HG03103 (cell line): ENCODE measurements at regions not wholly inside any gene's neighbourhood (a gene's known extent, or its start where the extent isn't known, plus 50 kb on each side); places are given as distances from the start of the nearest gene placed in this dataset.
A peak's percentile ranks its signal among the peaks of the same experiment; 100 is the strongest.
"Not testable (repeated sequence)": the region's sequence is repeated elsewhere in the genome, so short reads cannot be mapped to it uniquely, and the experiment has no call there.

Experiments
- ATAC-seq: cut with Tn5 transposase; IDR thresholded peaks from one replicate; pipeline ENCODE4 v1.9.1; 2021; ENCODE audit warnings: low read depth; ENCODE audit not compliant: unreplicated experiment

DNA sequence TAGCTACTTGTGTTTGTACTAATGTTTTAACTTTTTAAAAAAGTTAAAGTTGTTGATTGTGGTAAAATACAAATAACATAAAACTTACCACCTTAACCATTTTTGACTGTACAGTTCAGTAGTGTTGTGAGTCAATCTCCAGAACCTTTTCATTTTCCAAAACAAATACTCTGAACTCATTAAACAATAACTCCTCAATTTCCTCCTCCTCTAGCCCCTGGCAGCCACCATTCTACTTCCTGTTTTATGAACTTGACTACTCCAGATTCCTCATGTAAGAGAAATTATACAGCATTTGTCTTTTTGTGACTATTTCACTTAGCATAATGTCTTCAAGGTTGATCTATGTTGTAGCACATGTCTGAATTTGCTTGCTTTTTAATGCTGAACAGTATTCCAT is 299.1 kb upstream of the AMIGO2 start:
- no peak for ATAC-seq

DNA sequence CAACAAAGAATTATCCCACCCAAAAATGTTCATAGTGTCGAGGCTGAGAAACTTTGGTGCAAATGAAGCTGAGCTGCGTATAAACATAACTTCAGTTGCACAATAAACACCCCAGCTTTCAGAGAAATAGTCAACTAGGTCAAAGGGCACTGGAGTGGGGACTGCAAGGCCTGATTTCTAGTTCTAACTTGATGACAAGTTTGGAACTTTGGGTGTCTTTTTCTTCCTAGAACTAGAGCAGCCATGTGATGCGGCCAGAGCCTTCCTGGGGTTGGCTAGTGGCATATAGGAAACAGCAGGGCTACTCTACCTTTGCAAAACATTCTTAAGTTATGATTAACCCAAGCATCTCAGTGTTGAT is 298.4 kb upstream of the AMIGO2 start:
- ATAC-seq, result no peak

DNA sequence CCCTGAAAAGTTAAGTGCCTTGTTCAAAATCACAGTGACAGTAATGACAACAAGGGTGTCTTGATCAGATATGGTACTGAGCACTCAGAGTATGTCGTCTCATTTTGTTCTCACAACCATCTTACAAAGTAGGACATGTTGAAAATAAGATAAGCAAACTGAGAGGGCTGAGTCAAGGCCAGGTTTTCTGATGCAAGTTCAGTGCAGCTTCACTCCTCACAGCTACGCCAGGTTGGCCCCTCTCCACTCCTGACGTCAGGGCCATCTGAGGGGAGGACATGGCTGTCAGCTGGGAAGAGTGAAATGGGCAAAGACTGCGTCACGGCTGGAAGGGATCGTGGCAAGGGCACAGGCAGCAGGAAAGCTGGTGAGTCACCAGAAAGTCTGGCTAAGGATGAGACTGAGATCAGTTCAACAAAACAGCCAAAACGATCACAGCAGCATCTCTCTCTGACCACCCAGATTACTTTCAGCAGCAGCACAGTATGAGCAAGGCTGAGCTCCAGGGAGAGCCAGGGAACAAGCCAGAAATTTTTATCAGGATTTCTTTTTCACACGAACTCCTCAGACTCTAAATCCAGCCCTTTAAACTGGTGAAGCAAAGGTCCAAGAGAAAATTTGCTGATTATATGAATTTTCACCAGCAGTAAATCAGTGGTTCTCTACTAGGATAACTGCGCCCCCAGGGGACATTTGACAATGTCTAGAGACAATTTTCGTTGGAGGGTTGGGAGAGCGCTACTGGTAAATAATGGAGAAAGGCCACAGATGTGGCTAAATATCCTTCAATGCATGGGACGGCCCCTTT is 297.9 kb upstream of the AMIGO2 start:
- no peak for ATAC-seq

DNA sequence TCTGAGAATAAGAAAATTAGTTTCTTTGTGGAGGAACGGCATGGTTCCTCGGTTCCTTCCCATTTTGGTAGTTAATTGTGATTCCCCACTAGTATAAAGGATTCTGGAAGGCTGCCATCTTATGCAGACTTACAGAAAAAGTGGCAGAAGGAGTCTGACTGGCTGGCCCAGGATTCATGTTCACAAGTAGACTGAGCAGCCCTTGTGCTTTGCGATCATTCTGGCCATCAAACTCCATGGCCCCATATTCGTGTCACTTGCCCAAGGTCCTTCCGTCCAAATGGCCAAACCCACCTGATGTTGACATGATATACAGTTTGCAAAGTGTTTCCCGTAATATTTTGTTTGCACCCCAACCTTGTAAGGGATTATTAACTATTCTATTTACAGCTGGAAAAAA is 297.2 kb upstream of the AMIGO2 start:
- no peak for ATAC-seq

DNA sequence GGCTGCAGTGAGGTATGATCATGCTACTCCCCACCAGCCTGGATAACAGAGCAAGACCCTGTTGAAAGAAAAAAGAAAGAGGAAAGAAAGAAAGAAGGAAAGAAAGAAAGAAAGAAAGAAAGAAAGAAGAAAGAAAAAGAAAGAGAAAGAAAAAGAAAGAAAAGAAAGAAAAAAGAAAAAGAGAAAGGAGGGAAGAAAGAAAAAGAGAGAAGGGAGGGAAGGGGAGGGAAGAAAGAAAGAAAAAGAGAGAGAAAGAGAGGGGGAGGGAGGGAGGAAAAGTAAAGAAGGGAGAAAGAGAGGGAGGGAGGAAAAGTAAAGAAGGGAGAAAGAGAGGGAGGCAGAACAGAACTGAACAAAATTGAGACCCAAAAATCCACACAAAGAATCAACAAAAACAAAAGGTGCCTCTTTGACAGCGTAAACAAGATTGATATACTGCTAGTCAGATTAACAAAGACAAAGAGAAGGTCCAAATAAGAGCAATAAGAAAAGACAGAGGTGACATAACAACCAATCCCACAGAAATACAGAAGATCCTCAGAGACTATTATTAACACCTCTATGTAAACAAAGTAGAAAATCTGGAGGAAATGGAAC is 293.9 kb upstream of the AMIGO2 start:
- no peak for ATAC-seq

DNA sequence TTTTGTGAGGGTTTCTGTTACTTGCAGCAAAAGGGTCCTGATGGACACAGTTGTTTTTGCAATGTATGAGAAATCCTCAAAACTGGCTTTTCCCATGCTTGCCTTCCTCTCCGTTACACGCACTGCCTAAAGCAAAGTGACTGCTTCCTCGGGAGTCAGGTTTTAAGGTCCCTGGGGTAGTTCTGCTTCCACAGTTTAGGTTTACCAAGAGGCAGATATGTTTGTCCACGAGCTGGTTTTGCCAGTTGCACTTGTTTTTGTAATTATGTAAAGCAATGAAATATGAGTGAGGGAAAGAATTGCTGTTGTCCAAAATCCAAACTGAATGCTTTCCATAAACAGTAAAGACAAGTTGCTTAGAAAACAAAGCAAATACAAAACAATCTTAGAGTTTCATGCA is 290.7 kb upstream of the AMIGO2 start:
- ATAC-seq, result no peak

DNA sequence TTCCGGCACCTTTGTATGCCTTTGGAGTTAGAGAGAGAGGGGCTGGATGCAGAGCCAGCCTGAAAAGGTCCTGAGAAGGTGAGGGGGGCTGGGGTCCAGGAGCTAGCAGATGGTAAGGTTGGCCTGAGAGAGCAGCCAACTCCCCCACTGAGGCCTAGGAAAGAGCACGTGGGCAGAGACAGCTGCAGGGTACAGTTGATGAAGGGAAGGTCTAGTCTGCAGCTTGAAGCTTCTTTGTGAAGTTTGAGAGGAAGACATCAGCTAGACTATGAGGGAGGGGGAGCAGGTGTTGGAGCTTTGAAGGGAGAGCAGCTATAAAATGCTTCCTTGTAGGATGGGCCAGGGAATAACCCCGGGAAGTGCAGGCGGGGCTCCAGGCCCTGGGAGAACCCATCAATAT is 289.3 kb upstream of the AMIGO2 start:
- ATAC-seq, result no peak

DNA sequence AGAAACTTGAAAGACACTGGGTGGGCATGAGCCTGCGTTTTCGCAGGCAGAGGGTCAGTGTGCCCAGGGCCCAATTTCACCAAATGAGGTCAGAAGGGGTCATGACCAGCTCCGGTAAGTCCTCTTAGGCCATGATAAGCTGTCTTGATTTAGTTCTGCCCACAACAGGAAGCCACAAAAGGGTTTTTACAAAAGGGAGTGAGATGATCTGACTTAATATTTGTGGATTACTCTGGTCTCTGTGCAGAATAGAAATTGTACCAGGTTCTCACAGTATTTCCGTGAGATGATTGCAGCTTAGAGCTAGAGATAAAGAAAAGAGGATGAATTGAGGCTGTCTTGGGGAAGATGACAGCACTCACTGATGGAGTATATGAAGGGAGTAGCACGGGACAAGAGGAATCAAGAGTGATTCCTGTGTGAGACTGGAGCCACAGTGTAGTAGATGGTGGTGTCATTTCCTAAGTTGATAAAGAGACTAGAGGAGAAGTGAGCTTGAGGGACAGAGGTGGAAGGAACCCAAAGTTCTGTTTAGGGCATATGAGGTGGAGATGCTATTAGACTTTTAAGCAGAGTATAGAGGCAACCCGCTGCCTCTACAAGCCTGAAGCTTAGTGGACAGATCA is 288.3 kb upstream of the AMIGO2 start:
- ATAC-seq, result no peak

DNA sequence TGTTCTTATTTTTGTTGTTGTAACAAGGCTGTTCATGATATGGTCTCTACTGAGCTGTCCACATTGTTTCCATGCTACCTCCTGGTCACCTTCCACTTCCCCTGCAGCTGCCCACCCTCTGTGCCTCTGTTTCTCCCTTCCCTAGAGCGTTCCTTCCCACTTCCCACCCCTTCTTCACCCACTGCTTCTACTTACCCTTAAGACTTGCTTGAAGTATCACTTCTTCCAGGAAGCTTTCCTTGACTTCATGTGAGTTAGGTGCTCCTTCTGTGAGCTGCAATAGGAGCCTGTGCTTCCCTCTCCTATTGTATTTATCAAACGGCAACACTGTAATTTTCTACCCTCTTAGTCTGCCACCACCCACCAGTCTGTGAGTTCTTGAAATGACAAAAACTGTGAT is 286.8 kb upstream of the AMIGO2 start:
- no peak for ATAC-seq

DNA sequence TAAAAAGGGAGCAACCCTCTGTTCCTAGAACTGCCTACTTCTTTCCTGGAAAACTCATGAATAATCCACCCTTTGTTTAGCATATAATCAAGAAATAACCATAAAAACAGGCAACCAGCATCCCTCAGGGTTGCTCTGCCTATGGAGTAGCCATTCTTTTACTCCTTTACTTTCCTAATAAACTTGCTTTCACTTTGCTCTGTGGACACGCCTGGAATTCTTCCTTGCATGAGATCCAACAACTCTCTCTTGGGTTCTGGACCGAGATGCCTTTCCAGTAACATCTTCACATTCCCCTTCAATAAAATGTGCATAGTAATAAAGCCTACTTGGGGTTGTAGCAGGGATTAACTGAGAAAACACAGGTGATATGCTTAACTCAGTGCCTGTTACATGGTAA is 286.4 kb upstream of the AMIGO2 start:
- ATAC-seq, result no peak

DNA sequence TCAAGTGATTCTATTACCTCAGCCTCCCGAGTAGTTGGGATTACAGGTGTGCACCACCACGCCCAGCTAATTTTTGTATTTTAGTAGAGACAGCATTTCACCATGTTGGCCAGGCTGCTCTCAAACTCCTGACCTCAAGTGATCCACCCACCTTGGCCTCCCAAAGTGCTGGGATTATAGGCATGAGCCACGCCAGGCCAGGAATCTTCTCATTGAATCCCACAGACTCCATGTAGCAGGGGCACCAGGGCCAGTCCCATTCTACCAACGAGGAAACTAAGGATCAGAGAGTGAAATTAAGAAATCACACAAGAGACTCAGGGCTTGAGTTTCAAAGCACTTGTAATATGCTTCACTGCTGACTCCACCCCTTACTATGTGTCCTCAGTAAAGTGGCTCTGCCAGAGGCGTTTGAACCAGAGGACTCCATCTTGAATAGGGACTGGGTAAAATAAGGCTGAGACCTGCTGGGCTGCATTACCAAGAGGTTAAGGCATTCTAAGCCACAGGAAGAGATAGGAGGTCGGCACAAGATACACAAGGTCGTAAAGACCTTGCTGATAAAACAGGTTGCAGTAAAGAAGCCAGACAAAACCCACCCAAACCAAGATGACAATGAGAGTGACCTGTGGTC is 285.8 kb upstream of the AMIGO2 start:
- ATAC-seq, result not testable (repeated sequence)

DNA sequence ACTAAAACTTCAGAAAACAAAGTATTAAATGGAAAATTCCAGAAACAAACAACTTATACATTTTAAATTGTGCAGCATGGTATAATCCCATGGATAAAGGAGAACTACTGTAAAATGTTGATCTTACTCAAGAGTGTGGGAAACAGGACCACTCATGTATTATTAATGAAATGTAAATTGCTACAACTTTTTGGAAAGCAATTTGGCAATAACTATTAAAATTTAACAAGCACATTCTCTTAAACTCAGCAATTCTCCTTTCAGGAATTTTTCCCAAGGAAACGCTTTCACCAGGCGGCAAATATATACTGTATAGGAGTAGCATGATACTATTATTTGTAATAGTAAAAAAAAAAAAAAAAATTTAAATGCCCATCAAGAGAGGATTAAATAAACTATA is 284.5 kb upstream of the AMIGO2 start:
- ATAC-seq, result no peak

DNA sequence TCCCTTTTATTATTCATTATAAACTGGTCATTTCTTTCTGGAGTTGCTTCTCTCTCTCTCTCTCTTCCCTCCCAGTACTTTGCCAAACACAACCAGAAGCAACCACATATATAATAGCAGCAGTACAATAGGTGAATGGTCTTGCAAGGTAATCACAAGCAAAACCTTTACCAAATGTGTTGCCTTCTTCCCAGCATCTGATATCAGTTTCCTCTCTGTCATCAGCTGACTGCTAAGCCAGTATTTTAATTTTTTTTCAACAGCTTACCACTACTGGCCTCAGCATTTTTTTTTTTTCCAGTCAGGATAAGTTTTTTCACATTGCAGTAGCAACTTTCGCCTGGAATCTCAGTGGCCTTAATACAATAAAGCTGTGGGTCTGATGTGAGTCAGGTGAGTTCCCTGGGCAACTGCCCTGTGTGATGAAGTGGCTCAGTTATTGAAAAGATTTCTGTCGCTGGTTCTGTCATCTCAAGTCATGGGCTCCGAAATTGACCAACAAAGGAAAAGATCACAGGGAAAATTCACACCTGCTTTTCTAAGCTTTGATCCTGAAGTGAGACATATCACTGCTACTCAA is 282.5 kb upstream of the AMIGO2 start:
- no peak for ATAC-seq

DNA sequence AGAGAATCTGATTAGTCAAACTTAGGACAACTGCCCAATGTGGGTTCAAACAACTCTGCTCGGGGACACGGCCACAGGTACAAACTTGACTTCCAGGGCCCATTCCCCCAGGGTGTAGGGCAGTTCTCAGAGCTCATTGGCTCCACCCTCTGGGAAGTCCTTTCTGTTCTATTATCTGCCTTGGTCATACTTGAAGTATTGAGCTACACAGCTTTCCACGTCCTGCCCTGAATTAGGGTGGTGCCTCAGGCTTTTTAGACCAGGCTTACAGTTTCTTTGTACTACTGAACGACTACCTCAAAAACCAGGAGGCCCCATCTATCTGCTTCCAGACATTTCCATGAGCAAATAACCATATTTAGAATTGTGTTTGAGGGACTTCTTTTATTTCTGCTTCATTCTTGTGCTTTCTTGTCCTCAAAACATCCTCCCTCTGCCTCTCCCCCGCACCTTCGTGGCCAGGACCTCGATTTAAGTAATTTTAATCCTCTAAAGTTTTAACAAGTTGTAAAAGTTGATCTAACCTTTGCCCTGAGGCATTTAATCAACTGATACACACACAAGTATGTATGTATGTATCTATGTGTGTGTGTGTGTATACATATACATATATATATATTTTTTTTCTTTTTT is 281.7 kb upstream of the AMIGO2 start:
- ATAC-seq, result peak; percentile 65

DNA sequence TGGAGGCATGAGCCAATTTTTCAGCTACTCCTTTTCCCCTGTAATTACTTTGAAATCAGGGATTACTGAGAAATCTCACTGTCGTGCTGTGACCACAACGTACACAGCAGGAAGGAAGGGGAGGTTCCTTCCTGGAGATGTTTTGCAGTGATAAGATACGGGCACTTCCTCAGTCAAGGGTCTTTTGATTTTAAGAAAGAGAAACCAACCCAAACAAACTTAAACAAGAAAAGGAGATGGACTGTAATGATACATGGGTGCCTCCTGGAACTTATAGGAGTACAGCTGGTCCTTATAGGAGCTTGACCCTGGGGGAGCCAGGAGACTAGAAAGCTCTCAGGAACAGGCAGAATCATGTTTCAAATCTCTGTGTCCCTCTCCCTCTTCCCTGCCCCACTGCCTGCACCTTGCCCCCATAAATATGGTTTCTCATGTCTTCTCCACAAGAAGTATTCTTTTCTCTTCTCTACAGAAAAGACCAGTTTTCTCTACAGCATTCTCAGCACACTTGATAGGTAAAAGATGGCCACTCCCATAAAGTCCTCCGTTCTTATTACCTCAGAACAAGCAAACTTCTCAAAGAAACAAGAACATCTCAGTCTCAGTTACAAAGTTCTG is 281.1 kb upstream of the AMIGO2 start:
- ATAC-seq, result peak; percentile 8

DNA sequence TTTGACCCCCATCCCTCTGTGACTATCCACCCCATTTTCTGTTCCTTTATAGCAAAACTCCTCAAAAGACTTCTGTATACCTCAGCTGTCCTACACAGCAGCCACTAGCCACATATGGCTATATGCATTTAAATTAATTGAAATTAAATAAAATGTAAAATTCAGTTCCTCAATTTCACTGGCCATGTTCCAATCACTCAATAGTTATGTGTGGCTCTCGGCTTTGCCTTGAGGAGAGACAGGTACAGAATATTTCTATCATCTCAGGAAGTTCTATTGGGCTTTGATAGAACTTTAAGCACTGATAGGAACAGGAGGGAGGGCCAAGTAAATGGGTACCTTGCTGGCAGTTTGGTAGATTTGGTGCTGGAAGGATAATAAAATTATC is 280.3 kb upstream of the AMIGO2 start:
- ATAC-seq, result no peak

DNA sequence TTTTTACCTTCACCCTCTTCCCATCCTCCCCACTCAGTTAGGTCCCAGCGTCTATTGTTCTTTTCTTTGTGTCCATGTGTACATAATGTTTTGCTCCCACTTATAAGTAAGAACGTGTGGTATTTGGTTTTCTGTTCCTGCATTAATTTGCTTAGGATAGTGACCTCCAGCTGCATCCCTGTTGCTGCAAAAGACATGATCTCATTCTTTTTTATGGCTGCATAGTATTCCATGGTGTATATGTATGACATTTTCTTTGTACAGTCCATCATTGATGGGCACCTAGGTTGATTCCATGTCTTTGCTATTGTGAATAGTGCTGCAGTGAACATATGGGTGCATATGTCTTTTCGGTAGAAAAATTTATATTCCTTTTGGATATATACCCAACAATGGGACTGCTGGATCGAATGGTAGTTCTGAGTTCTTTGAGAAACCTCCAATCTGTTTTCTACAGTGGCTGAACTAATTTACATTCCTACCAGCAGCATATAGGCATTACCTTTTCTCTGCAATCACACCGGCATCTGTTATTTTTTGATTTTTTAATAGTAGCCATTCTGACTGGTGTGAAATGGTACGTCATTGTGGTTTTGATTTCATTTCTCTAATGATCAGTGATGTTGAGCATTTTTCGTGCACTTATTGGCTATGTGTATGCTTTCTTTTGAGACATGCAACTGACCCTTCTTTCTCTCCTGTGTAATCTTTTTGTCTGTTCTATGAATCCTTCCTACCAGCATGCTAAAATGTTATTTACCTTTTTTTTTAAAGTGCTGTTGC is 279.7 kb upstream of the AMIGO2 start:
- ATAC-seq, result no peak

DNA sequence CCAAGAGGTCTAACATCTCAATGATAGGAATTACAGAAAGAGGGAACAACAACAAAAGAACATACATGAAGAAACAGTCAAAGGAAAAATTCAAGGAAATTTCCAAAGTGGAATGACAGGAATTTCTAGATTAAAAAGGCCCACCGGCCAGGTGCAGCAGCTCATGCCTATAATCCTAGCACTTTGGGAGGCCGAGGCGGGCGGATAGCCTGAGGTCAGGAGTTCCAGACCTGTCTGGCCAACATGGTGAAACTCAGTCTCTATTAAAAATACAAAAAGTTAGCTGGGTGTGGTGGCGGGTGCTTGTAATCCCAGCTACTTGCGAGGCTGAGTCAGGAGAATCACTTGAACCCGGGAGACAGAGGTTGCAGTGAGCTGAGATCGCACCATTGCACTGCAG is 277.2 kb upstream of the AMIGO2 start:
- not testable (repeated sequence) for ATAC-seq

DNA sequence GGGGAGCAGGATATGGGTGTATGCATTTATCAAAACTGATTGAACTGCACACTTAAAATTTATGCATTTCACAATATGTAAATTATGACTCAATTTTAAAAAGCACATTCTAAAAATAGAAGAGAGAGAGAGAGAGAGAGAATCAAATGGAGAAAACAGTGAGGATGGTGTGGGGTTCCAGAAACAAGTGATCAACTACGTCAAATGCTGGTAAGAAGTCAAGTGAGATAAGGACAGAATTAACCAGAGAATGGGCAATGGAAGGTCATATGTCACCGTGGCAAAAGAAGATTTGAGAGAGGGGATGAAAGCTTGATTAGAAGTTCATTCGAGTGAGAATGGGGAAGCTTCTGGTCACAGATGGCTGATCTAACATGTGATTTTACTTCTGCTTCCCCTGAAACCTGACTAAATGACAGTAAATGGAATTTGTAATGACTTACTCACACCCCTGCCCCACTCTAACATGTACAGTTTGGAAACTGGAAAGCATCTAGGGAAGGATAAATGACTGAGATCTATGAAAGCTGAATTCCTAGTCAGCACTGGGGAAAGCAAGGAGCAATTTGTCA is 276.5 kb upstream of the AMIGO2 start:
- ATAC-seq, result peak; percentile 90
